HG02642 (cell line): ENCODE measurements at regions not wholly inside any gene's neighbourhood (a gene's known extent, or its start where the extent isn't known, plus 50 kb on each side); places are given as distances from the start of the nearest gene placed in this dataset.

Experiments
- ATAC-seq: cut with Tn5 transposase; IDR thresholded peaks from one replicate; pipeline ENCODE4 v1.9.1; 2021; ENCODE audit warnings: mild to moderate bottlenecking; ENCODE audit not compliant: unreplicated experiment, poor library complexity

GRCh38 chr12:107458163-107458562 is 227.4 kb upstream of the PWP1 start:
- no peak for ATAC-seq

GRCh38 chr12:107458990-107459389 is 226.6 kb upstream of the PWP1 start:
- no peak for ATAC-seq

GRCh38 chr12:107459641-107460040 is 226.0 kb upstream of the PWP1 start:
- no peak for ATAC-seq

- ATAC-seq = no peak
Measured at GRCh38 chr12:107461222-107461975, 224.2 kb upstream of the PWP1 start.

- no peak for ATAC-seq
Measured at GRCh38 chr12:107462428-107463332, 222.9 kb upstream of the PWP1 start.

GRCh38 chr12:107464644-107465043 is 221.0 kb upstream of the PWP1 start:
- ATAC-seq = no peak

- no peak for ATAC-seq
Measured at GRCh38 chr12:107465625-107466024, 220.0 kb upstream of the PWP1 start.

- no peak for ATAC-seq
Measured at GRCh38 chr12:107467716-107468115, 217.9 kb upstream of the PWP1 start.

- no peak for ATAC-seq
Measured at GRCh38 chr12:107468182-107468581, 217.4 kb upstream of the PWP1 start.

- no peak for ATAC-seq
Measured at GRCh38 chr12:107469011-107469410, 216.6 kb upstream of the PWP1 start.

GRCh38 chr12:107470645-107471044 is 215.0 kb upstream of the PWP1 start:
- ATAC-seq = no peak

- no peak for ATAC-seq
Measured at GRCh38 chr12:107472308-107472707, 213.3 kb upstream of the PWP1 start.

GRCh38 chr12:107474099-107474498 is 211.5 kb upstream of the PWP1 start:
- no peak for ATAC-seq

- ATAC-seq = no peak
Measured at GRCh38 chr12:107474639-107475539, 210.7 kb upstream of the PWP1 start.

GRCh38 chr12:107475900-107476299 is 209.7 kb upstream of the PWP1 start:
- ATAC-seq = no peak

GRCh38 chr12:107477018-107477417 is 208.6 kb upstream of the PWP1 start:
- no peak for ATAC-seq

GRCh38 chr12:107477947-107478610 is 207.5 kb upstream of the PWP1 start:
- ATAC-seq = no peak

GRCh38 chr12:107478881-107479280 is 206.7 kb upstream of the PWP1 start:
- ATAC-seq = no peak

- ATAC-seq = no peak
Measured at GRCh38 chr12:107480836-107481608, 204.6 kb upstream of the PWP1 start.
